Endothelial cell of umbilical vein (primary cell): ENCODE measurements at regions not wholly inside any gene's neighbourhood (a gene's known extent, or its start where the extent isn't known, plus 50 kb on each side); places are given as distances from the start of the nearest gene placed in this dataset.

Source experiments
- BruUV-seq: library from RNA; stranded (reverse); fragments of 400-500 nt; replicated peaks from 2 replicates; lab custom pipeline; 2021; lab: Mats Ljungman, UMichigan
- CTCF ChIA-PET: fragments of 300-600, 350-600 bp; sonication (Branson Sonifier 250); formaldehyde crosslinking; loops from one replicate; lab custom pipeline; 2021; ENCODE audit warnings: antibody characterized with exemption, inconsistent platforms; lab: Charles Lee
- POLR2A ChIA-PET: fragments of 300-600, 350-600 bp; sonication (Branson Sonifier 250); formaldehyde crosslinking; loops from one replicate; lab custom pipeline; 2021; ENCODE audit warnings: antibody characterized with exemption, inconsistent platforms; lab: Charles Lee
- DNase-seq: peaks from one replicate; pipeline ENCODE4 v3.0.0-alpha.2; 2011; ENCODE audit warnings: low read depth, low spot score
- FAIRE-seq: peaks from 2 replicates; lab custom pipeline; 2011; peaks lifted over from hg19 to GRCh38; lab: Jason Lieb, UNC
- H2AFZ ChIP-seq: 2 replicates; pipeline ENCODE4 v1.6.0; 2012; ENCODE audit warnings: low read depth, low read length, control low read depth, inconsistent platforms
- H3K27ac ChIP-seq: 2 replicates; pipeline ENCODE4 v1.5.1; 2011; ENCODE audit warnings: low read depth, mild to moderate bottlenecking, control low read depth, low read length, moderate library complexity; ENCODE audit not compliant: insufficient read depth
- H3K27me3 ChIP-seq, 2 experiments: 2 replicates each; pipeline versions ENCODE4 v1.6.0 to v1.6.1; 2011; ENCODE audit warnings: low read length in 2 of 2, mixed read lengths in 1 of 2; ENCODE audit not compliant: control insufficient read depth in 2 of 2, insufficient read depth in 2 of 2
- H3K36me3 ChIP-seq, 2 experiments: 2 replicates in 1 of 2; 3 replicates in 1 of 2; pipeline ENCODE4 v1.5.1; 2011; ENCODE audit warnings: low read length in 2 of 2, mild to moderate bottlenecking in 1 of 2, moderate library complexity in 1 of 2; ENCODE audit not compliant: control insufficient read depth in 2 of 2, insufficient read depth in 2 of 2; ENCODE audit errors: extremely low read depth in 1 of 2
- H3K4me1 ChIP-seq: 3 replicates; pipeline ENCODE4 v1.5.1; 2011; ENCODE audit warnings: mild to moderate bottlenecking, low read length; ENCODE audit not compliant: control insufficient read depth, insufficient read depth; ENCODE audit errors: extremely low read depth
- H3K4me2 ChIP-seq: 2 replicates; pipeline ENCODE4 v1.6.1; 2011; ENCODE audit warnings: low read length, control low read depth, mixed read lengths; ENCODE audit not compliant: insufficient read depth
- H3K4me3 ChIP-seq, 3 experiments: fragments of 200-600 bp in 1 of 3; sonication (generic), shearing (Covaris generic) in 1 of 3; replicated peaks in 1 of 3; 2 replicates each; pipeline ENCODE4 v1.5.1; 2011 to 2016; ENCODE audit warnings: control low read depth in 3 of 3, low read length in 3 of 3, mild to moderate bottlenecking in 2 of 3, inconsistent platforms in 1 of 3, low read depth in 1 of 3, moderate library complexity in 1 of 3; ENCODE audit not compliant: insufficient read depth in 1 of 3
- H3K79me2 ChIP-seq: 2 replicates; pipeline ENCODE4 v1.6.0; 2012; ENCODE audit warnings: low read length, inconsistent platforms; ENCODE audit not compliant: control insufficient read depth, insufficient read depth
- H3K9ac ChIP-seq: replicated peaks from 2 replicates; pipeline ENCODE3; 2011; ENCODE audit warnings: low read length, control low read depth; ENCODE audit not compliant: insufficient read depth; ENCODE audit errors: extremely low read depth
- H3K9me1 ChIP-seq: replicated peaks from 3 replicates; pipeline ENCODE4 v1.6.0; 2011; ENCODE audit warnings: mild to moderate bottlenecking, low read length; ENCODE audit not compliant: control insufficient read depth, insufficient read depth; ENCODE audit errors: extremely low read depth
- H3K9me3 ChIP-seq: replicated peaks from 2 replicates; pipeline ENCODE4 v1.5.1; 2012; ENCODE audit warnings: low read length, inconsistent platforms; ENCODE audit not compliant: control insufficient read depth, insufficient read depth
- H4K20me1 ChIP-seq: replicated peaks from 2 replicates; pipeline ENCODE3; 2011; ENCODE audit warnings: mild to moderate bottlenecking, low read length; ENCODE audit not compliant: control insufficient read depth, insufficient read depth; ENCODE audit errors: extremely low read depth
- CTCF ChIP-seq, 2 donors: IDR thresholded peaks; 1 replicate in 1 of 2; 2 replicates in 1 of 2; pipeline ENCODE4 v1.5.1; 2011; ENCODE audit warnings: low read length in 2 of 2, mild to moderate bottlenecking in 2 of 2, moderate library complexity in 2 of 2, control low read depth in 1 of 2, inconsistent platforms in 1 of 2, low read depth in 1 of 2; ENCODE audit not compliant: insufficient read depth in 1 of 2; ENCODE audit errors: extremely low read depth in 1 of 2
- EZH2 ChIP-seq: IDR thresholded peaks from 2 replicates; pipeline ENCODE4 v1.6.1; 2012; ENCODE audit warnings: borderline replicate concordance, low read depth, mild to moderate bottlenecking, moderate library complexity, low read length, inconsistent platforms; ENCODE audit not compliant: severe bottlenecking
- JUN ChIP-seq: IDR thresholded peaks from 2 replicates; pipeline ENCODE4 v1.6.1; 2011; ENCODE audit warnings: borderline replicate concordance, low read depth; ENCODE audit not compliant: insufficient read length, insufficient read depth
- MYC ChIP-seq: IDR thresholded peaks from one replicate; pipeline ENCODE4 v1.6.1; 2011; ENCODE audit warnings: mild to moderate bottlenecking, low read depth, low read length
- POLR2A ChIP-seq: IDR thresholded peaks from 2 replicates; pipeline ENCODE4 v1.6.1; 2012; ENCODE audit warnings: low read depth, mild to moderate bottlenecking, control low read depth, low read length
- POLR2AphosphoS5 ChIP-seq: IDR thresholded peaks from 2 replicates; pipeline ENCODE4 v1.6.1; 2012; ENCODE audit warnings: low read depth, mild to moderate bottlenecking, control low read depth, low read length, moderate library complexity; ENCODE audit not compliant: insufficient read depth
- dilution Hi-C: fragments of 300-500 bp; cut with MboI; formaldehyde crosslinking; loops from one replicate; pipeline ENCODE4 v1.15.0; 2019; ENCODE audit warnings: low sequenced_read_pairs; ENCODE audit not compliant: extremely low pct_ligation_motif_present
- intact Hi-C: fragments of 100-400 bp; cut with micrococcal nuclease; formaldehyde crosslinking; loops from one replicate; pipeline ENCODE4 v1.10.0; 2022

GRCh38 chr13:111852725-111853518 is 214.0 kb upstream of the SOX1 start:
- H3K9ac ChIP-seq: no peak overlapping the region
- H3K36me3 ChIP-seq: no peaks in the 10 kb centered on the region
- no peak overlapping the region for H3K4me3 ChIP-seq
- TF ChIP-seq POLR2AphosphoS5 (no peak), CTCF (IDR thresholded peaks at IDR 0.05; ENCODE audit: extremely low read depth in 1 of 2, insufficient read depth in 1 of 2, low read depth in 1 of 2, low read length in 2 of 2) (no peak), POLR2A (no peak), MYC (no peak), JUN (no peak), EZH2 (no peak)
- intact Hi-C loops: no loop called here
- H3K9me3 ChIP-seq: peaks cover 3% of the 10 kb centered on the region
- H3K4me2 ChIP-seq: no peak overlapping the region
- dilution Hi-C loops: no loop called here
- H3K79me2 ChIP-seq: no peaks in the 10 kb centered on the region
- DNase-seq (no peak), FAIRE-seq (no peak)
- H4K20me1 ChIP-seq: no peaks in the 10 kb centered on the region
- no peaks in the 10 kb centered on the region for H3K4me1 ChIP-seq
- H3K27me3 ChIP-seq: no peaks in the 10 kb centered on the region
- H2AFZ ChIP-seq: no peak overlapping the region
- ChIA-PET CTCF (no interaction called here), POLR2A (no interaction called here)
- no peaks in the 10 kb centered on the region for H3K9me1 ChIP-seq
- no peak overlapping the region for H3K27ac ChIP-seq
- BruUV-seq: no TSS peak
